HG03457 (cell line): ENCODE measurements at regions not wholly inside any gene's neighbourhood (a gene's known extent, or its start where the extent isn't known, plus 50 kb on each side); places are given as distances from the start of the nearest gene placed in this dataset.
"Not testable (repeated sequence)": the region's sequence is repeated elsewhere in the genome, so short reads cannot be mapped to it uniquely, and the experiment has no call there.

Source experiments
- ATAC-seq: cut with Tn5 transposase; IDR thresholded peaks from one replicate; pipeline ENCODE4 v1.9.1; 2021; ENCODE audit warnings: moderate number of reproducible peaks; ENCODE audit not compliant: unreplicated experiment

DNA sequence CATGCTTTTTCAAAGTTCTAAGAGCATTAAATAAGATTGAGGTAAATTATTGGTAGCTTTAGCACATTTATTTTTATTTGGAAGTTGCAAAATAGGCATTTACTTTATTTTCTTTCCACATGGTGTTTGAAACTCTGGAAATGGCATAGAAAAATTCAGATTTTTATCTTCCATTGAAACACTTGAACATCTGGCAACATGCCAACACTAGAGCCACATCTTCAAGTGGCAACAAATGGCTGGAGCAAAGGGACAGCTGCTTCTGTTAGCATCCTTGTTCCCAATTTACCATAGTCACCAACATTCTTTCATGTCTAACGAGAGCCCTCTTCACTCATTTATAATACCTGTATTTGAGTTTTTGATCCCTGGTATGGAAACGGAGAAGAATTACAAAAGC is 539.9 kb downstream of the ZNF608 start:
- ATAC-seq, result no peak

GRCh38 chr5:124203303-124203702 is 543.1 kb downstream of the ZNF608 start:
- no peak for ATAC-seq

DNA sequence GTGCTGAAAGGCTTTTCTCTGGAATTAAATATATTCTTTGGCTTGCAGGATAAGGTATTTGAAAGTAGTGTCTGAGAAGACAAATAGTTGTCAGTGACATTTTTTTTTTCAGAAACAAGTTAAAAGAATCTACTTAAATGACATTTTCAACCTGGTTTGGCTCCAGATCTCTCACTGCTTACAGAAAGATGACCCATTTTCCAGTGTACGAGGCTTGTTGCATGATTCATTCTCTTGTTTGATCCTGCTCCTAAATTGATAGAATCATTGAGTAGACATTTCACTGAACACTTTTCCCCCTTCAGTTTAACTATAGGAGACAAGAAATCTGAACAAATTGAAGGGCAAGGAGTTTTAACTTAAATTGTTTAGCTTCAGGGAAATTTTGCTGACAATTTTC is 546.1 kb downstream of the ZNF608 start:
- ATAC-seq, result no peak

- no peak for ATAC-seq
Measured at GRCh38 chr5:124199893-124200292, 546.5 kb downstream of the ZNF608 start.

DNA sequence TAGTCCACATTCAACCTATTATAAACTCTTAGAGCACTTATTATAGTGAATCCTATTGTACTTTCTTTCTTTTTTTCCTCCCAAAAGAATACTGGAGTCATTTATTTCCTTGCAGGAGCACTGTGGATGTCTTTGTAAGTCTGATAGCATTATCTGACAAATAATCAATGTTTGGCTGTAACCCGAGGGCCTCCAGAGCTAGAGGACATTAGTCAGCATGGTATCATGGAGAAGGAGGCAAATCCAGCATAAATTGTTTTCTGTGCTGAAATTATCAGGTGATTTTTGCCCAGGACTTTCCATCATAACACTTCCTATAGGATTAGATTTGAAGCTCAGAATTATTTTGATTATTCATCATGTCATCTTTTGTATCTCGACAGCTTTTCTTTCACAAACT is 551.0 kb downstream of the ZNF608 start:
- no peak for ATAC-seq

DNA sequence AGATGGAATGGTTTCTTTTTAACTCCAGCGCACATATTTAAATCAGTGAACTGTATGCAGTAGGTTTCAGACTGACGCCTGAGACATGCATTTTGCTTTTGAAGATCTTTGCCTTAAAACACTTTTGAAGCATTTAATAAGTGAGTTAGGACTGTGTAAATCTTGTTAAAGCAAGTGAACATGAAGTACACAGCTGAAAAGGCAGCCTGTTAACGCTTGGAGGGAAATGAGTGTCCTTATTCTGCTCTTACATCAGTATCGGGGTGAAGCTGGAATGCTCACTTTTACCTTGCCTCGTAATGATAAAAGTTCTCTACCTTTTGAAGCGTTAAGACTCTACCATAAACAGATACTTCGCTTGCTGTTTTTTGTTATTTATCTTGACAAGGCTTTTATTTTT is 552.2 kb downstream of the ZNF608 start:
- no peak for ATAC-seq

DNA sequence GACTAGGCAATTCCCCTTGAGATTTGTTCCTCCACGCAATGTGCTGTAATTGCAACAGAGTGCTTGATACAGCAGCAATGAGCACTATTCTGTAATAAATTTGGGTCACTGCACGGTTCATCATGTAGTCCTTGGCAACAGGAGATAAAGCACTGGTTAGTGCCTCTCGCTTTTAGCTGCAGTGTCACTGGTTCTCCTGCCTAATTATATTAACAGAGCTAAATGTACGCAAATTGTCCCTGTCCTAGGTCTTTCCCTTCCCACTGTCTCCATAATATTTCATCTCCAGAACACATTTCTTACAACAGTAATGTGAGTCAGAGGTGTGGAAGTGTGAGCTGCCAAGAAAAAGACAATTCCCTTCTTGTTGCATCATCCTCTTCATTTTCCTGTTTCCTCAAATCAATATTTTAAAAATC is 553.1 kb downstream of the ZNF608 start:
- ATAC-seq, result no peak

- no peak for ATAC-seq
Measured at GRCh38 chr5:124192716-124193115, 553.7 kb downstream of the ZNF608 start.

- no peak for ATAC-seq
Measured at GRCh38 chr5:124185716-124186115, 560.7 kb downstream of the ZNF608 start.

DNA sequence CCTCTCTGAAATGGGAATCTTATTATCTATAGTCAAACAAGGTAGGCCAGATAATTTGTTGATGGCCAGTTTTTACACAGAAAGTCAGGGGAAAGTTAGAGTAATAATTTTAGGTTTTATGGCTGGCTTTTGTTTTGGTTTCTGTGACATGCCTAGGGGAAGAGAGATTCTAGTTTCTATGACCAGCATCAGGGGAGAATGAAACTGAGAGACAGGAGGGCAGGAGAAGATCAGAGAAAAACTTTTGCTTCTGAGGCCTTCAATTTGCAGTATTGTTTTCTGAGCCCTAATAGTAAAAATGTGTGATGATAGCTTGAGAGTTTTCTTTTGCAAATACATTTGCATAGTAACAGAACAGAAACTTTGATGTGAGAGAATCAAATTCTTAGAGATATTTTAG is 564.3 kb downstream of the ZNF608 start:
- no peak for ATAC-seq

DNA sequence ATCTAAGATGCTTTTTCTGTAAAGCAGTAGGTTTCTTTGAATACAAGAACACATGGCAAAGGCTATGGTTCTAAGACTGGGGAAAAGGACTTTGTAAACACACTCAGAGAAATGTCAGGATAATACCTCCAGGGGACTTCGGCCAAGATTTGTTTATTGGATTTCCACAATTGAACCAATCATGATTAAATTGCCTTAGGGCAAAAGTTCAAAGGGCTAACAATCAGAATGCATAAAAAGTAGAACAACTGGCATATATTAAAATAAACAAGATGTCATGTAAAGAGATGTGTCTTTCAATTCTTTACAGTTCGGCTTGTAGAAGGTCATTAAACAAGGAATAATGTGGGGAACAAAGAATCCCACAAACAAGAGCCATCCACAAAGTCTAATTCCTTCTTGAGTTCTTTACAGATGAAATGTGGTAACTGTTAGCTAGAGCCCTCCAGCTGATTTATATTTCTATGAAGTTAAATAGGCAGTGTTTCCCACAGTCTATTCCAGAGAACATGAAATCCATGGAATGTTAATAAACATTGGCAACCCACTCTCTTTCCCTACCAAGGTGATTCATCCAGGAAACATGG is 565.5 kb downstream of the ZNF608 start:
- ATAC-seq, result no peak

DNA sequence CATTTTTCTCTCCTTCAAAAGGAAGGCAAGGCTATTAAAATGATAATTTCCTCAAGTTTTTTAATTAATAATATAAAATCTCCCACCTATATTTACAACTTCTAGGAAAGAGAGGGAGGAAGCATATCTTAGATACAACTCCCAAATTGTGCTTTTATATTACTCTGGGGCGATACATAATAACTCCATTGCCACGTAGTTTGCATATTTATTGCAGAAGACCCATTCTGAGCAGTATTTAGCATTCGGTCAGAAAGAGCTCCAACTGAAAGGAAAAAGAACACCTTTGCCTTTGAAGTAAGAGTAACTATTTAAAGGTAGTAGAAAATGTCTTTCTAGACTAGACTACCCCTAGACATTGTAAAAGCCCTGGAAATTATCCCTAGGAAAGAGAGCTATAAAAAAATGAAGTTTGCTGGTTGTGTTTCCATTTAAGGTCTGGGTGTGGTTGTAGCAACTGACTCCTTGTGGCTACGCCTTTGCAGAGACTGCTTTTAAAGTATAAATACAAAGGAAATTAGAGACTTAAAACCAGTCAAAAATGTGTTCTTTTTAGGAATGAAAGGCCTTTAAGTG is 566.1 kb downstream of the ZNF608 start:
- ATAC-seq, result no peak

DNA sequence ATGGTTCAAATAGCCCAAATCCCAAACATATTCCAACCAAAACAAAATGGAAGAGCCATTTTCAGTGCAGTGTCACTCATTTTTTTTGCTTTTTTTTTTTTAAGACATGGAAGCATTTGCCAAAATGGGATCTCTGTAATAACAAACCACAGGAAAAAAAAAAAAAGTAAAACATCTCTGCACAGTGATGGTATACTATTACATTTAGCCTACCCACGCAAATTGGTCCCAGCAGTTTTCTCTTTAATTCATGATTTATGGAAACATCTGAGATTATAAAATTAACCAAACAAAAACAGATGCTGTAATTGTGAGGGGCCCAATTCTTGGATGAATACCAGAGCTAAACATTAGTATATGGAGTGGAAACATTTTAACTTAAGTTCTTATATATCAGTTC is 566.6 kb downstream of the ZNF608 start:
- ATAC-seq, result no peak

GRCh38 chr5:124178050-124178449 is 568.4 kb downstream of the ZNF608 start:
- no peak for ATAC-seq

- ATAC-seq, result no peak
Measured at GRCh38 chr5:124176692-124177091, 569.7 kb downstream of the ZNF608 start.

DNA sequence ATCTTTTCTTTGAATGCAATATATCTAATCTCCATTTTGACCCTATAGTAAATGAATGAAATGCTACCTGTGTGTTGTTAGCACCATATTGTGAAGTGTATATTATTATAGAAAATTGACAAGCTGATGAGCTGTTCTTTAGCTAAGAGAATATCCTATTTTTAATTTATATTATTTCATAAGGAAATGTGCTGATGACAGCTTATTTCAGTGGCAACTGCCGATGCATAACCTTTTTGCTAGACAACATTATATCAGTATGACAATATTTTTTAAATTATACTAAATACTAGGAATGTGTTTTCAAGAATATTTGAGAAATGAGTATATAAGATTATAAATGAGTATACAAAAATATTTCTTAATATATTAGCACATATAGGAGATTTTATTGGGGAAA is 573.1 kb downstream of the ZNF608 start:
- no peak for ATAC-seq

DNA sequence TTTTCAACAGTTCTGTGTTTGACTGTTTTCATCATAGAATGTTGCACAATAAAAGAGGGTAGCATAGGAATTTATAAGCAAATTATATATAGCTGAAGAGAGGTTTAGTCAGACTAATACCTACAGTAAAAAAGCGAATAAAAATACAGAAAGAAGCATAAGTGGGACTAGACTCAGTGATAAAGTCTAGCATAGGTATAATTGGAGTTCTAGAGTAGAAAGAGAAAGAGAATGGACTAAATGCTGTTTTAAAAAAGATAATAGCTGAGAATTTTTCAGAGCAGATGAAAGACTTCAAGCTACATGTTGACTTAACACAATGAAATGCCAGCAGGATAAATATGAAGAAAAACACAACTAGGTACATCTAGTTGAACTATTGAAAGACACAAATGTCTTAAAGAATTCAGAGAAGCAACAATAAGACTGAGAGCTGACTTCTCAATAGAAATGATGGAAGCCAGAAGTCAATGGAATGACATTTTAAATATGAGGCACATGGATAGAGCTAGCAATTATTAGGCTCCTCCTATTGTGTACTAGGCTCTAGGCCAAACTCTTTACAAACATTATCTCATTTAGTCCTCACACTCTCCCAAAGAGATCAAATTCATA is 573.9 kb downstream of the ZNF608 start:
- ATAC-seq, result no peak

- ATAC-seq, result not testable (repeated sequence)
Measured at GRCh38 chr5:124168093-124168492, 578.3 kb downstream of the ZNF608 start.

GRCh38 chr5:124162767-124163532 is 583.5 kb downstream of the ZNF608 start:
- ATAC-seq, result no peak

DNA sequence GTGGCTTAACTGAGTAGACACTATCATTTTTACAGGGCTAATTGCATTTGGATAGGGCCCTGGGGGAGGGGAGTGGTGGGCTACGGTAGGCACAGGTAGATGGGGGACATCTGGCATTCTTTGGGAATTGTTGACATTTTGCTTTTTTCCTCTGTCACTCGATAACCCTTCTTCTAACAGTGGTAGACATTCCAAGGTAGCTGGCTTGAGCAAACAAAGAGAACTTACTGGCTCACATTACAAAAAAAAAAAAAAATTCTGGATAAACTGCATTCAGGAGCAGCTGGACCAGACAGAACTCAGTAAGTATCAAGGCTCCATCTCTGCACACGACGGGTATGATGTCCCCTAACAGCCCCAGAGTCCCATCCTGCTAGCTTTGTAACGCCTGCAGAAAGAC is 585.2 kb downstream of the ZNF608 start:
- no peak for ATAC-seq

DNA sequence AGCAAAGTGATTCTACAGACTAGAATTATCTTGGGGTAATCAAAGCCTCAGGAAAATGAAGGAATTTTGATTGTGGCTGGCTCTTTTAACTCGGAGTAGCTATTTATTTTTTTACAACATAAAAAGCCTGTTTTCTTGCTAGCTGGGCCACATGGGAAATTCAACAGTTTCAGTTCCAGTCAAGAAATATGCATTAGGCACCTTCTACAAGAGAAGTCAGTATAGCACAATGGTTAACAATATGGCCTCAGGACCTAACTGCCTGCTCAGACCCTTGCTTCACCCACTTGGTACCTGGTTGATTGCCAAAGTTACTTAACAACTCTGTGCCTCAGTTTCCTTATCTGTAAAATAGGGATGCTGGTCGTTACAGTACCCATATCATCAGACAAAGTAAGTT is 586.2 kb downstream of the ZNF608 start:
- ATAC-seq, result no peak

DNA sequence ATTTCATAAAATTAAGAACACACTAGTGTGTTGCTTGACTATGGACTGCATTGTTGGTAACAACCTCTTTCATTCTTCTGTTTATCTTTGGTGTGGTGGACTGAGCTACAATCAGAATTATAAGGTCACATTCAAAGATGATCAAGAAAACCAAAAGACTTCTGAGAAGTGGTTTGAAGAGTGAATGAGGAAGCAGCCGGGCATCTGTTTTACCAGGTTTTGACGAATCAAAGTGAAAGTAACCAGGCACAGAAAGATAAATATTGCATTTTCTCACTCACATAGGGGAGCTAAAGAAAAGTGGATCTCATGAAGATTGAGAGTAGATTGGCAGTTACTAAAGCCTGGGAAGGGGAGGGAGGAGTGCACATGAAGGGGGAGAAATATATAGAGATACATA is 589.1 kb downstream of the ZNF608 start:
- ATAC-seq, result no peak
